Right lung (tissue), 2 donors: ENCODE measurements at regions not wholly inside any gene's neighbourhood (a gene's known extent, or its start where the extent isn't known, plus 50 kb on each side); places are given as distances from the start of the nearest gene placed in this dataset.
"Not testable (repeated sequence)": the region's sequence is repeated elsewhere in the genome, so short reads cannot be mapped to it uniquely, and the experiment has no call there.

ENCODE experiments used
- DNase-seq, 2 donors: peaks; one replicate each; pipeline ENCODE4 v3.0.0-alpha.2; 2013

DNA sequence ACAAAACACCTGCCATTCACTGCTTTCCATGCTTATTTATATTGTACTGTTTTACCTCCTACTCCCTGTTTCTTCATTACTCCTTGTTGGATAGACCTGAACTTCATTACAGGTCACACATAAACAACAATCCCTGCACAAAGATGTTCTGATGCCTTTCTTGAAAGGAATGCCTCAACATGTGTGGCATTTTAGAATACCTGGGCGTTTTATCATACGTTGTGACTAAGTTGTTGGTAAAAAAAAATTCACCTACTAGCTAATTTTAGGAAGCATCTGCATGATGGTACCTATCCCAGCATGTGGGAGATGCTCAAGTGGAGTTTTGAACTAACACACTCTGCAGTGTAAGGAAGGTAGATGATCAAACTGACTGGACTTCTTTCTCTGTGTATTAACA, 604.1 kb downstream of the TAF11L14 start:
- no peak for DNase-seq

DNA sequence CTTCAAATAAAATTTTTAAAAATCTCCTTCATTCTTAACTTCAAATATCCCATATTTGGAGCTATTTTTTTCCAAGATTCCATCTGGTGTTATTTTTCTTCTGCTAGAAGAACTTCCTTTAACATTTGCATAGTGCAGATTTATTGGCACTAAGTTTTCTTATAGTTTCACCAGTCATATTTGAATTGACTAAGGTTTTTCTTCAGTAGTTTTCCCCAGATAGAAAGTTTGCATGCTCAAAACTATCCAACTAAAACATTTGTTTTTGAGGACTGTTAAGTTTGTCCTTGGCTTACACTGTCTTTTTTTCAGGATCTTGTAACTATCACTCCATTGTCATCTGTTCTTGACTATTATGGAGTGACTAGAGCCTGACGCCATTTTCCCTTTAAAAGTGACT, 606.7 kb downstream of the TAF11L14 start:
- no peak for DNase-seq

DNA sequence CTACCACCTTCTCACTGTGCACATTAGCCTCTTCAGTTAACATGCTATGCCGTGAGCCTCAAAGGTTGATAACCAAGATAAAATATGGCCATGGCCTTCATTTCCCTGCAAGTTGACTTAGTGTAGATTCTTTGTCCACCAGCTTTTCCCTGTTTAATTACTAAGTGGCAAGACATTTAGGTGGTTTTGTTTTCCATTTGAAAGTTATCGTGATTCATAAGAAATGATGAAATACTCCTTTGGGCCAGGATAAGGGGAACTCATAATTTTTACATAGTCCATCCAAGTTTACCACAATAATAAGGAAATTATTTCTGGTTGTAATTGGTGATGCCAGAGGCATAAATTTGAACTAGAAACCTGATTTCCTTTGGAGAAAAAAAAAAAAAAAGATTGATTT, 609.6 kb downstream of the TAF11L14 start:
- DNase-seq, result no peak

DNA sequence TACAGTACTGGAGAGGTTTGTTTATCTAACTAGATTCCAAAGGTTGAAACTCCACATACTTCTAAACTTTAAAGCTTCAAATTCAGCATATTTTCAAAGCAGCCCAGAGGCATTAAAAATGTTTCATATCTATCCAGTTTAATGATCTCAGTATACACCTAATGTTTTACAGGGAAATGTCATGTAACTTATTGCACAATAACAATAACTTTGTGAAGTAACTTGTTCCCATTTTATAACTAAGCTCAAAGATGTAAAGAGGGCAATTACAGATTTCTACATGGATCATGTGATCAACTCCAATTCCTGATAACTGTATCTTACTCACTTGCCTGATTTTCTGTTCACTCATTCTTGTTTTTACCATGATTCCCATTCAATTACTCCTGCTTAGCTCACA, 610.0 kb downstream of the TAF11L14 start:
- DNase-seq, result no peak

DNA sequence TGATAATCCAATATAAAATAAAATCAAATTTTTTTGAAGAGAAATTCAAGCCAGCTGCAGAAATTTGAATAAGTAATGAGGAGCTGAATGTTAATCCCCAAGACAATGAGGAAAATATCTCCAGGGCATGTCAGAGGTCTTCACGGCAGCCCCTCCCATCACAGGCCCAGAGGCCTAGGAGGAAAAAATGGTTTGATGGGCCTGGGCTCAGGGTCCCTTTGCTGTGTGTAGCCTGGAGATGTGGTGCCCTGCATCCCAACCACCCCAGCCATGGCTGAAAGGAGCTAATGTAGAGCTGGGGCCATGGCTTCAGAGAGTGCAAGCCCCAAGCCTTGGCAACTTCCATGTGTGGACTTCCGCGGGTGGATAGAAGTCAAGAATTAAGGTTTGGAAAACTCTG, 618.3 kb downstream of the TAF11L14 start:
- DNase-seq, result no peak

DNA sequence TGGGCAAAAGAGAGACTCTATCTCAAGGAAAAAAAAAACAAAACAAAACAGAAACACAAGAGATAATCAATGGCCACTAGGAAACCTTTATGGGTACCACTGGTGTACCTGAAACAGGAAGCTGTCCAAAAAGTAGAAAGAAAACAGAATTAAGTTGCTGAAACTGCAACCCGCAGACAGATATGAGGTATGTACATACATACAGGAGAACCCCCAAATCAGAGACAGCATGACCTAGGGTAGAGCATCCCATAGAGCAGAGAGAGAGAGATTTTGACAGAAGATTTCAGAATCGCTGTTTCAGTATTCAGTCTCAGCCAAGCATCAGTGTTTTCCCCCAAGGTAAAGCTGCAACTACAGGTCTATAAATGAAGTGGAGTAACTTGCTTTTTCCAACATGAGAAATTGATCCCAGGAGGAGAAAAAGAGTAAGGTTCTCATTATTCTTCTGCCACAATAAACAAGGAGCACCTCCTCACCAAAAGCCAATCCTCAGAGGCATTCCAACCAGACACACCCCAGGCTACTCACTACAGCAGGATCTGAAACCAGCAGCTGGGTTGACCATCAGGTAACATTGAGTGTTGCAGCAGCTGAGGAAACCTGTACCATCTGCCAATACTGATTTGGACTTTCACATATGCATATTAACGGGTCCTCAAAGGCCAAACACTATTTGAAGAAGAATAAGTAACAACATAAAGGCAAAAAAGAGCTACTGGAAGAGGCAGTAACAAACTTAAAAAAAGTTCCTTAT, 630.0 kb downstream of the TAF11L14 start:
- no peak for DNase-seq

DNA sequence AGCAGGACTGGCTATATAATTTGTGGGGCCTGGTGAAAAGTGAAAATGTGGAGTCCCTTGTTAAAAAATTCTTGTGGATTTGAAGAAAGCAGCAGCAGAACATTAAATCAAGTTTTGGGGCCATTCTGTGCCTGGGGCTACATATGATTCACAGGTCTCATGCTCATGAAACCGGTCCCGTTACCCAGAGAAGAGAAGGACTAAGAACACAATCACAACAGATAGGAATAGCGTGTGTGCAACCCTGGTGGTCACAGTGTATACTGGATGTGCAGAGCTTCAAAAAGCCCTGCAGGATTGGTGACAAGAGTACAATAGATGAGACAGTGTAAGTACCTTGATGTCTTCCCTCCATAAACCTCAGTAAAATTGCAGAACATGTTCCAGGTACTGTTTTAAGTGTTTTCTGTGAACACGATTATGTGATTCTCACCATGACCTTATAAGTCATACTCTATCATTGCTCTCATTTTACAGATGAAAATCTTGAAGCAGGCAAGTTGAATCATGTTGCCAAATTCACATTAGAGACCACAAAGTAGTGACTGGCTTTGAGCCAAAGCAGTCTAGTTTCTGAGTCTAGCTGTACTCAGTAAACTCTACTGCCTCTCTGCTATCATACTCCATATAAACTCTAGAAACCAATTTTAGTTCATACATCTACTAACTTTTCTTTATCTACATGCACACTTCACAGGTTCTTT, 636.5 kb downstream of the TAF11L14 start:
- peak in 1 of 2 donors; percentile 1 for DNase-seq

DNA sequence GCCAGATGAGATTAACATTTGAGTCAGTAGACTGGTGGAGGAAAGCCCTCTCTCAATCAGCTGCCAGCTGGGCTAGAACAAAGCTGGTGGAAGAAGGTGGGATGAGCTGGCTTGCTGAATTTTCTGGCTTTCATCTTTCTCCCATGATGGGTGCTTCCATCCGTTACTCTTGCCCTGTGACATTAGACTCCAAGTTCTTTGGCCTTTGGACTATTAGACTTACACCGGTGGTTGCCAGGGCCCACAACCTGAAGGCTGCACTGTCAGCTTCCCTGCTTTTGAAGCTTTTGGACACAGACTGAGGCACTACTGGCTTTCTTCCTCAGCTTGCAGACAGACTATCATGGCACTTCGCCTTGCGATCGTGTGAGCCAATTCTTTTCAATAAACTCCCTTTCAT, 642.7 kb downstream of the TAF11L14 start:
- DNase-seq, result no peak

DNA sequence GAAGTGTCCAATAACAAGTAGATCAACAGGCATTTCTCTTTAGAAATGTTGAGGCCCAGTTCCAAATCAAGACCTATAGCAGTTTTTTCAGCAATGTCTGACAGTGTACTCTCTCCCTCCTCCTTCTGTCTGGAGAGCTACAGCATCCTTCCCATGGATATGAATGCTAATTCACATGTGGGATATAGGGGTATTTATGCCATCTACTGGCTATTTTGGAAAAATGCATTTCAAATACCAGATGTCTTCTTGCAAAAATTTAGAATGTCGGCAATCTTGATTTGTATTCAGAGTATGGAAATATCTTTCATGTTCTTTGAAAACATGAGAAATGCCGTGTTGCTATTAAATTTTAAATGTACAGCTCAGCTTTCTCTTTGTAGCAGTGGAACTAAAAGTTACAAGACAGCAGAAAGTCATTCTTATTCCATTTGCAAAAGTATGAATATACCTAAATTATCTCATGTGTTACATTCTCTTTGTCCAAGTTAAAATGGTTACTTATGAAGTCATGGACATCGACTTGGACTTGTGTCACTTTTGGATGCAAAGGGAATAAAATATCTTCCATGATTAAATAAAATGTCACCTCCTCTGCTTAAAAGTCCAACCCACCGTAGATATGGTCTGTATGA, 647.8 kb downstream of the TAF11L14 start:
- peak; percentile 11 to 35 for DNase-seq

DNA sequence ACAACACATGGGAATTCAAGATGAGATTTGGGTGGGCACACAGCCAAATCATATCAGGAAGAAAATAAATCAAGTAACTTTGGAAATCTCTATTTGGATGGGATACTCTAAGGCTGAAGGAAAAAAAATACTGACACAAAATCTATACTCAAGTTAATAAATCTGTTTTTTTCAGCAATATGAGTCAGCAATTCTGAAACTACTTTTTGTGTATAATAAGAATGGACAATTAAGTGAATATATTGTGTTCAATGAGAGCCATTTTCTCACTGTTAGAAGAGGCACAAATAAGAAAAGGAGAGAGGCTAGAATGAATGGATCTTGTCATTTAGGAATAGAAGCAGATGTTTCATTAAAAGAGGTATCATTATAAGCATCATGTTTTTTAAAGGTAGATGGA, 651.0 kb downstream of the TAF11L14 start:
- DNase-seq, result no peak

DNA sequence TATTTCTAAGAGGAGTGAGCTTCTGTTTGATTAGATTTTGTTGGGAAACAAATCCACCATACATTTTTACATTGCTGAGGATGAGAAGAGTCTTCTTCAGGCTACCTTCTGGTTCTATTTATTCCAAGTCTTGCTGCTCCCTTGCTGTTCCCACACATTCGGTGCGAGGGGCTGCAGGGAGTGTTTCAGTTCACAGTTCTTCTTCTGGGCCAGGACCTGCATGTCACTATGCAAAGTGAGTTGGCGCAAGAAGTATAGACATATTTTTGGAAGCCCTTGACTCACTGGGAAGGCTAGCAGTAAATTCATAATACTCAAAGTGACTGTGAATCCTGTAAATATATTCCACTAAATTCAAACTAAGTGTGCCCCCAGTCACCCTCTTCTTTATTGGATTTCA, 657.9 kb downstream of the TAF11L14 start:
- no peak for DNase-seq

DNA sequence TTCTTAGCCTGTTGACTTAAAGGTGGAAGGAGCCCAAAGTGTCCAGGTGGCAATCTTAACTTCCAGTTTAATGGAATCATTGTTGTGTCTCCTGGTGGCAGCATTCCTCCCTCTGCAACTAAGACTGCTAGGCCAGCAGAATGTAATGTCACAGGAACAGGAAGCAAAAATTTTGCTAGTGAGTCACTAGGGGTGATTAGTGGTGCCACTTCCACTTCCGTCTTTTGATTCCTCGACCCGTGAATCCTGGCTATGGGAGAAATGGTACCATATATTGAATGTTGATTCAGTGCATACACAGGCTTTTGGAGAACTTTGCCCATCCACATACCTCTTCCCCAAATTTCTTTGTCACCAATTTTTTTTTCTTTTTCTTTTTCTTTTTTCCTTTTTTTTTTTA, 661.4 kb downstream of the TAF11L14 start:
- not testable (repeated sequence) for DNase-seq

DNA sequence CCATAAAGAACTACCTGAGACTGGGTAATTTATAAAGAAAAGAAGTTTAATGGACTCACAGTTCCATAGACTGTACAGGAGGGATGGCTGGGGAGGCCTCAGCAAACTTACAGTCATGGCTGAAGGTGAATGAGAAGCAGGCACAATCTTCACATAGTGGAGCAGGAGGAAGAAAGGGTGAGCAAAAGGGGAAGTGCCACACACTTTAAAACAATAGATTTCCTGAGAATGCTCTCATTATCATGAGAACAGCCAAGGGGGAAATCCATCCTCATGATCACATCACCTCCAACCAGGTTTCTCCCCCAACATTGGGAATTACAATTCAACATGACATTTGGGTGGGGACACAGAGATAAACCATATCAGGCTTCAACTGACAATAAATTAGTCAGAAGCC, 664.9 kb downstream of the TAF11L14 start:
- no peak for DNase-seq

DNA sequence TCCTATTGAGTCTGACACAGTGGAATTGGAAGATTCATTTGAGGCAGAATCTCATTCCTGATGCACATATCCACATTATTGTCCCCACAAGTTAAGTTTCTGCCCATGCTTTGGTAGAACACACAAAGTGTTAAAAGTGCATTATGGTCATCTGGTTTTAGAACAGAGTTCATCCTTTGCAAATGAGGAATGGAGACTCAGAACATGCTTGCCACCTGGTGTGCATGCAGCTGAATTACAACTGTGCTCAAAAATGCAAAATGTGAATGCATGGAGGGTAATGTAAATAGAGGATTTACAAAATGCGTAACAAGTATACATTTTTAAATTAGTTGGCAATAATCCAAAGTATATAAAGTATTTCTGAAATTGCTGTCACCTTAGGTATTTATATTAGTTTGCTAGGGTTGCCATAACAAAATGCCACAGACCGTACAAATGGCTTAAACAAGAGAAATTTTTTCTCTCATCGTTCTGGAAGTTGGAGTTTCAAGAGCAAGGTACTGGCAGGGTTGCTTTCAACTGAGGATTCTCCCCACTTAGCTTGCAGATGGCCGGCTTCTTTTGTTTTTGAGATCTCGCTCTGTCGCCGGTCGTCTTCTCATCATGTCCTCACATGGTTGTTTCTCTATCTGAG, 671.1 kb downstream of the TAF11L14 start:
- peak; percentile 13 to 24 for DNase-seq

DNA sequence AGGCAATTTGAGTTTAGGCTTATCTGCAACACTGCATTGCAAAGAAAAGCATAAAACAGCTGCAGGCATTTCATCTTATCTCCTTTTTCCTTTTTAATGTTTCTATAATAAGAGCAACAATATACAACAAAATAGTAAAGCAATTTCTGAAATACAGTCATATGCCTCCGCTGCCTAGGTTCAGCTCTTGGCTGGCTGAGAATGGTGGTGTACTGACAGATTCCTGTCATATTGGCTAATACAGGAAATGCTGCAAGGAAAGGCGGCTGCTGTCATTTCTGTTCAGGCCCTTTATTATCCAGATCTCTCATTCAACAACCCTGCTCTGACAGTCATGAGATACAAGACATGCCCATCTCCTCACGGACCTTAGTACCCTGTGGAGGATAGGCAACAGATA, 677.0 kb downstream of the TAF11L14 start:
- DNase-seq, result no peak

DNA sequence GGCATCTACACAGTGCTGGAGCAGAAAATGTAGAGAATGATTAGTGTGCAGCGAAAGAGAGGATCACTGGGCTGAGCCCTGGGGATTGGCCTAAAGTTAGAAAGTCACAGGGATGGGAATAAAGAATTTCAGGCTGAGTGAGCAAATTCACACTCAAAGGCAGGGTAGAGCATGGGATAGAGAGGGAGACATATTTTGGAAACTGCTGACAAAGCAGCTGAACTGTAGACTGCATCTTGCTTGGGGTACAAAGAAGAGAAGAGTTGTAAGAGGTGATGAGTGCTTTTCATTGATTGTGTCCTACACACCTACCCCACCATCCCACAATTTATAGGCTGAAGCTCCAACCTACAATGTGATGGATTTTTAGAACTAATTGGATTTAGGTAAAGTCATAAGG, 677.8 kb downstream of the TAF11L14 start:
- no peak for DNase-seq

DNA sequence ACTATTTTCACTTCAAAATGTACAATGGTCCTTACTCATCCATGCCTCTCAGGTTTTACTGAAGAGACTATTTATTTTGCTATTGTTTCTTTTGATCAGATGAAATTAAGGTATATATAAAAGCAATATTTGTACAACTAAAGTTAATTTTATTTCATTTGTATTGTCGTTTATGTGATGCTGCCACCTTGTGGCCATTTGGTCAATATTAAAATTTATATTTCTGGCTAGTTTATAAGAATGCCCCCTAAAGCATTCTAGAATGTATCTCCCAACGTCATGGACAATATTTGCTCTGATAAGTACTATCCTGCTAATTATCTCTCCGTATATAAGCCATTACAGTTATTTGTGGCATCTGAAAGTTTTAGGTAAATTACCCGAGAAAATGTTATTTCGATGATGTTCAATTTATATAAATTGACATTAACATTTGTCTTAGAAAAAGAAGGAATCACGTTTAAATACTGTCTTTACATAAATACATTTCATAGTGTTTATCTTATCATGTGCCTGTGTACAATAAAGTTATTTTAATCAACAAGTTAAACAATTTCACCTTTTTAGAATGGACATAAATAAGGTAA, 680.0 kb downstream of the TAF11L14 start:
- DNase-seq, result peak; percentile 4 to 10

DNA sequence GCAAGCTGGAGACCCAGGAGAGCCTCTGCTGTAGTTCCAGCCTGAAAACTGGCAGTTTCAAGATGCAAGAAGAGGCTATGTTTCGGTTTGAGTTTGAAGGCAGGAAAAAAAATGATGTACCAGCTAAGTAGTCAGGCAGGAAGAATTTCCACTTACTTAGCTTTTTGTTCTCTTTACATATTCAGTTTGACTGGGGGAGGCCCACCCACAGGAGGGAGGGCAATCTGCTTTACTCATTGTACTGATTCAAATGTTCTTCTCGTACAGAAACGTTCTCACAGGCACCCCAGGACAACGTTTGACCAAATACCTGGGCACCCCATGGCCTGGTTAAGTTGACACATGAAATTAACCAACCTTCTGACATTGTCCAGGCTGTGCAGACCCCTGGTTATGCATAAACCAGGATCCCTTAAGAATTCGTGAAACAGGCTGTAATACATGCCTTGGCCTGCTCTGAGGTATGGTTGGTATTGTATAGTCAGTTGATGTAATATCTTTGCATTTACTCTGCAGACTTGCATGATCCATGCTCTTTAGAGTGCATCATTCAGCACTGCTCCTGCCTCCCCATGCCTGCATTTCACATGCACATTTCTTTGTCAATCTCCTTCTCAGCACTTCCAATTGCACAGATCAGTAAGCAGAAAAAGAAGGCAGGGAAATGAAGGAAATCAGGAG, 687.1 kb downstream of the TAF11L14 start:
- DNase-seq, result no peak

DNA sequence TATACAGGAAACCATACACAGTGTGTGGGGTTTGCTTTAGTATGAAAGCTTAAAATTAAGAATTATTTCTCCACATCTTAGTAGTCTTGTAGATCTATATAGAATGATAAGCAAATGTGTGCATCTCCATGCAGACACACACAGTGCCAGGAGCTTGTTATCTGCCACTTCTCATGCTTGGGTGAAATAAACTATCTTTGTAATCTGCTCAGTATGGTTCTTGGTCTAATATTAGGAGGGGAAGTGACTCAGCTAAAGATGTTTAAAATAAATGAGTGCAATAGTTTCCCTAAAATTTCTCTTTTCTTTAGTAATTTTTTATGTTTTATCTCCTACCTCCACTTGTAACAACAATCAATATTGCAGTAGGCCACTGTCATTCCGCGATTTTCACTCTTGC, 689.6 kb downstream of the TAF11L14 start:
- no peak for DNase-seq

DNA sequence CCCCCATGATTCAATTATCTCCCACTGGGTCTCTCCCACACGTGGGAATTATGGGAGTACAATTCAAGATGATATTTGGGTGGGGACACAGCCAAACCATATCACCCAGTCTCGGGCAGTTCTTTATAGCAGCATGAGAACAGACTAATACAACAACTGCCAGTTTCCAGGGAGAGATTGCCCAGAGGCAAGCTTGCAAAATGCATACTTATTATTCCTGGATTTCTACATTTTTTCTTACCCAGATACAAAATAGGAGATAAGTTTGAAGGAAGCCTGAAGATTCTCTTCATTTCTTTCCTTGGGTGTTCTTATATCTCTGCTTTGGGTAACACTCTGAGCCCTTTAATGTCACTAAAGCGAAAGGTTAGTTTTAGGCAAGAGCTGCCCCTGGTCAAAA, 691.2 kb downstream of the TAF11L14 start:
- no peak for DNase-seq

DNA sequence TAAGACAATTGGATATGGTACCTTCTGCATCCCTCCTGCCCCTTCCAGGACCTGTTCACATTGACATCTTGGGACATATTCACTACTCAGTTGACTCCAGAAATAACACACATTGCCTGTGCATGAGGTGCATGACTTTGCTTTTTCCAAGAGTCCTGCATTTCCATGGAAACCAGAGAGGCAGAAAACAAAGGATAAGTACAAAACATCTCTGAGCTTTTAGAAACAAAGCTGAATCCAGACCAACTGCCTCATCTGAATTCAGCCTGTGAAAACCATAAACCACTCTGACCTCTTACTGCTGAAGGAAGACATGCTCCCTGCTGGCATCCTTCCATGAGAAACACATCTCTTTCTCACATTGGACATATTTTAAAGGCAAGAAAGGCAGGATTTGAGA, 695.1 kb downstream of the TAF11L14 start:
- no peak for DNase-seq

DNA sequence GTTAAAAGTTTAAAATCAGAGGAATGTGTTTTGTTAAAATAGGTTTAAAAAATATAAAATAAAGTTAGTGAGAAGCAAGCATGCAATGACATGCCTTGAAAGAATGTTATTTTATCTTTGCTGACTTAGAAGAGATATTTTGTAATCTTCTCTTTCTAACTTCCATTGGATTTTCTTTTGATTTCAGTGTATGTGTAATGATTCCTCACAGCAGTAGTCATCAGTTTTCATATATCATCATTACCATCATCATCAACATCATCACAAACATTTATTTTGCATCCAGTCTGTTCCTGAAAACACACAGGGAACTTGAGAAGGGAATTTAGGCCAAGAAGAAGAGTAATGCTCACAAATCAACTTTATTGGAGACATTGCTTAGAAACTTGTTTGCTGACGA, 699.6 kb downstream of the TAF11L14 start:
- DNase-seq, result no peak
